HG02938 (cell line): ENCODE measurements at regions not wholly inside any gene's neighbourhood (a gene's known extent, or its start where the extent isn't known, plus 50 kb on each side); places are given as distances from the start of the nearest gene placed in this dataset.

Source experiments
- ATAC-seq: cut with Tn5 transposase; IDR thresholded peaks from one replicate; pipeline ENCODE4 v1.9.1; 2021; ENCODE audit warnings: mild to moderate bottlenecking, moderate library complexity; ENCODE audit not compliant: unreplicated experiment

DNA sequence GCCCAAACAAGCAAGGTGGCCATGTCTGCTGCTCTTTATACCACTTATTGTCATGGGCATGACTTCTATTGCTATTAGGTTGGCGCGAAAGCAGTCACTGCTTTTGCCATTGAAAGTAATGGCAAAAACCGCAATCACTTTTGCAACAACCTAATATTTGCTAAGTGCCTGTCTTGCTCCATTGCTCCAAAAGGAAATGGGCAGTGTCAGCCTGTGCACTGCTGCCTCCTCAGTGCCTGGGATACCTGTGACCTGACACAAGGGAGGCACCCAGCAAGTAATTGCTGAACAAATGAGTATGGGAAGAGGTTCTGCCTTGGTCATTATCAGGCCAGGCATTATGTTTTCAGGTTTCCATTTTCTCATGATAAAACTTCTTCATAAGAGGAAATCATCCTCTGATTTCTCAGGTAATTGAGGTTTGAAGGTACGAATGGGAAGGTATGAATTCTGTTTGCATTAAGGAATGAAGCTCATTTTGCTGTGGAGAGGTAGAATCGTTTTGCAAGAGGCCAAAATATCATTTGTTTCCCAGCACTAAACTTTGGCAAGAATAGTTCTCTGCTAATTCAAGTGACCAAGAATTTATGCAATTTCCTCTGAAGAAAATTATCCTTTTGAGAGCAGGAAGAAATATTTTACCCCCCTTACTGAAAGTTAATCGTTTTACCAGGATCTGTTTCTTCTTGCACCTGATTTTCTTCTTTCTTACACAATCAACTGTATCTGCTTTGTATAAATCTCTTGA lies 128.4 kb upstream of the SPRY2 start:
- no peak for ATAC-seq

DNA sequence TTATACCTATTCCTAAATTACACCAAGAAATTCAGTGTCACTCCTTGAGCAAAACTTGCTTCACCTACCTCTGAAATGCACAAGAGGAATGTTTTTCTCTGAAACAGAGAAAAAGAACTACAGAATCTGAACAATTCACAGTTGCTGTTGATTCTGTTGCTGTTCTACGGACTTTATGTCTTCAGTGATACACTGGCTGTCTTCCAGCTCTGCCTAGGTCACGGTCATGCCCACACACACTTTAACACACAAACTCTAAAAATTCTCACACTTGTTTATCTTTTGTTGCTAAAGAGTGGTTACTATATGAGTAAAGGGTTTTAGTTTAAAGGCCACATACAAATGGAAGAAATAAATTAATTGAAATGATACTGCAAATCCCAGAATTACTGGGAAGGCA lies 124.4 kb upstream of the SPRY2 start:
- no peak for ATAC-seq

DNA sequence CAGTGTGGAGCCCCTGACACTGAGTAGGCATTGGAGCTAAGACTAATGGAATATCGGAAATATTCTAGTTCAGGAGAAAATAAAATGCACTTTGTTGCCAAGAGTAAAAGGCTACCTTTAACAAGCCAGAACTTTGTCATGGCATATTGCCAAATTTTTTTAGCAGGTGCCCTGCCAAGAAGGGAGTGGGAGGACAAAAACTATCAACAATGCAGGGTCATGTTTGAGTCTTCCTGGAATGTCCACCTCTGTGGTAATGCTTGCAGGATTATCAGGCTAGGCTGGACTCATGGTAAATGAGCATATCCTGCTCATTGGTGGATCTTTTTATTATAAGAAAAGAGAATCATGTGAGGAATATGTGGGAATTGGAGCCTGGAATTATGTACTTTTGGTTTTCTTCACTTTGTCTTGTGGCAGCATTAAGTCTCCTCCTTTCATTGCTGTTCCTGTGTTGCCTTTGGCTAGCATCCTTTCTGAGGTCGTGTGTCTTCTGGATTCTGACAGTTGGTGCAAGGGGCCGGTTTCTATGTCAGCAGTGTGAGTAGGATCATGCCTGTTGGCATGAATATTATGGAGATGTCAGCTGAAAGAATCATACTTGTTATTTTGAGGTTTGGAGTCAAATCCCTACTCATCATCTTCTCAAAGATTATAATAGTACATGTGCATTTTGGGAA lies 122.9 kb upstream of the SPRY2 start:
- no peak for ATAC-seq

DNA sequence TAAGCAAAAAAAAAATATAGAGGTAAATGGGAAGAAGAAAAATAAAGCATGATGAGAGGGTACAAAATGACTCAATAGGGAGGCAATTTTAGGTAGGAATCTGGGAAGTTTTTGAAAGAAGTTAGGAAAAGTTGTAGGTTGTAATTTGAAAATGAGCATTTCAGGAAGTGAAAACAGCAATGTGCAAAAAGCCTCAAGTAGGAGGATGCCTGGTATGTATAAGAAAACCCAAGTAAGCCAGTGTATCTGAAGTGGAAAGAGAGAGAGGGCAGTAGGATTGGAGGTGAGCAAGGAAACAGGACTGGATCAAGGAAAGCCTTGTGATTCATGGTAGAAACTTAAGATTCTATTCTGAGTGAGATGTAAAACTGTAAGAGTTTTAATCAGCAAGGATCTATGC lies 121.6 kb upstream of the SPRY2 start:
- ATAC-seq, result no peak

DNA sequence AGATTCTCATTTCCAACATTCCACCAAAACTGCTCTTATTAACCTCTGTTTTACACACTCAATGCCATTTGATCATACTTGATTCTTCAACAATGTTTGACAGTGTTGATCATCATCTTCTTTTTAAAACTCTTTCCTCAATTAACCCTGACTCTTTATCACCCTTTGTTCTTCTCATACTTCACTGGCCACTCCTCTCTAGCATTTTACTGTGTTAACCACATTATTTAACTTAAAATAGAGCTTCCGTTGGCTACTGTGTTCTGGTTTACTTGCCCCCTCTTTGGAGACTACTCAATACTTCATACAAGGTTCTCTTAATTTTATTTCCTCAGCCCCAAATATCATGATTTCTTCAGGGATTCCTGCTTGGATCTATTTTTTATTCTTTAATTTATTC lies 121.1 kb upstream of the SPRY2 start:
- no peak for ATAC-seq

DNA sequence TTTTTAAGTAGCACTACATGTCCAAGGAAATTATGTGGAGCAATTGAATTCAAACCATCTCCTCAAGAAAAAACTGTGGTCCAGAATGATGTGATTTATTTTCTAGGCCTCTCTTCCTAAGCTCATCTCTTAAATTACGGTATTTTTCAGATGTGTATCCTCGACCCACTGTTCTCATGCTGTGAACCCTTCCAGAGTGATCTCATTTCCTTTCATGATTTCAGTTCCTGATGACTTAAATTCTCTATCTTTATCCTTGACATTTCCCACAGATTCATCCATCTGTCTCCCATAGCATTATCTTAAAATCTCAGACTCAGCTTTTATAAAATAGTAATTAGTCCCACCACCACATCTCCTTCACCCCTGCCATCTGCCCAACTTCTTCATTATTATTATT lies 117.6 kb upstream of the SPRY2 start:
- ATAC-seq, result no peak

DNA sequence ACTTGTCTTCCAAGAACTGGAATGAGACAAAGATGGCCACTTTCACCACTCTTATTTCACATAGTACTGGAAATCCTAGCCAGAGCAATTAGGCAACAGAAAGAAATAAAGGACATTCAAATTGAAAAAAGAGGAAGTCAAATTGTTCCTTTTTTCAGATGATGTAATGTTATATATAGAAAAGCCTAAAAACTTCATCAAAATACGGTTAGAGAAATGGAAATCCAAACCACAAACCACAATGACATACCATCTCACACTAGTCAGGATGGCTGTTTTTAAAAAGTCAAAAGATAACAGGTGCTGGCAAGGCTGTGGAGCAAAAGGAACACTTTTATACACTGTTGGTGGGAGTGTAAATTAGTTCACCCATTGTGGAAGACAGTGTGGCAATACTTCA lies 113.3 kb upstream of the SPRY2 start:
- ATAC-seq, result peak; percentile 75

DNA sequence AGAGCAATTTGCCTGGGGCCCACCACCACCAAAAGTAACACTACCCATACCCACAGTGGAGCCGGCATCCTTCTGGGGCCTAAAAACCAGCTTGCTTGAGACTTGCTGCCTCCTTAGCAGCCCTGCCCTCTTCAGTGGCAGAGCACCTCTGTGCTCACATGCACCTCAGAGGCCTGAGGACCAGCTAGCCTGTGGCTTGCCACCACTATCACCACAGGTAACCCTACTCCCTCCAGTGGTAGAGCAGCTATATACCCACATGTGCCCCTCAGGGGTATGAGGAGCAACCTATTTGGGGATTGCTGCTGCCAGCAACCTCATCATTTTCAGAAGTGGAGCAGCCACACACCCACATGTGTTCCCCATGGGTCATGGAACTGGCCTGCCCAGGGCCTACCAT lies 111.4 kb upstream of the SPRY2 start:
- no peak for ATAC-seq

DNA sequence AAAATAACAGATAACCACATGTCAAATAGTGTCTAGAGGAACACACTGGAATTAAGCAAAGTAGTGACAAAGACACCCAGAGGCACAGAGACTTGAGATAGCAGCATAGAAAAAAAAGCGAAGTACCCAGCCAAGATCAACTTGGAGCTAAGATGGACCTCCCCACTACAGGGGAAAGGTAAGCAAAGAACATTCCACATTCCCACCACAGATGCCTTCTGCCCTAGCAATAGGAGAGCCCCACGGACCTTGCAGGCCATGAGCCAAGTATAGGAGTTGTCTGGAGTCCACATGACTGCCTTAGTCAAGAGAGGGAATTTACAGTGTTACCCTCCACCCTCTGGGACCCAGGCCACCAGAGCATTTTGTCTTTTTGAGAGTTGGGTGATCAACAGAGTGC lies 110.7 kb upstream of the SPRY2 start:
- no peak for ATAC-seq

DNA sequence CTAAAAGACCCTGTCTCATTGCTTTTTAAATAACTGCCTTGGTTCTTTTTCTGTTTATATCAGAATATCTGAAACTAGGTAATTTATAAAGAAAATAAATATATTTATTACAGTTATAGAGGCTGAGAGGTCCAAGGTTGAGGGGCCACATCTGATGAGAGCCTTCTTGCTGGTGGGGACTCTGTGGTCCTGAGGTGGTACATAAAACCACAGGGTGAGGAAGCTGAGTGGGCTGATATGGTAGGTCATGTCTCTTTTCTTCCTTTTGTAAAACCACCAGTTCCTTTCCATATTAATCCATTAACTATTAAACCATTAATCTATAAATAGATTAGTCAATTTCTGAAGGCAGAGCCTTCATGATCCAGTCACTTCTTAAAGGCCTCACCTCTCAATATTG lies 109.5 kb upstream of the SPRY2 start:
- ATAC-seq, result no peak

DNA sequence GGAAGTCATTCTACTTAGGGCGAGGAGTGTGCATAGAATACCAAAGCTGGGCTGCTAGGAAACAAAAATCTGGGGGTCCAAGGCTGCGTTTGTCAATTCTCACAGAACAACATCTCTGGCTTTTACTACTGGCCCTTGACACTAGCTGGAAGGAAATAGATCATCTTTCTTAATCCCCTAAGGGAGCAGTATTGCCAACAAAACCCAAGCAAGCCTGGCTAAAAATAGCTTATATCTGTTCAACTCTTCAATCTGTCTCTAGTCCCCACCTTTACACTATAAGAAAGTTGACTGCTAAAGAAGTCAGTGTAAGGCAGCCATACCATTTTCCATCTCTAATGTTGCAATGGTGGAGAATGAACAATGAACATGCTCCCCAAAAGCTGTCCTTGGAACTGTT lies 107.8 kb upstream of the SPRY2 start:
- ATAC-seq, result no peak

DNA sequence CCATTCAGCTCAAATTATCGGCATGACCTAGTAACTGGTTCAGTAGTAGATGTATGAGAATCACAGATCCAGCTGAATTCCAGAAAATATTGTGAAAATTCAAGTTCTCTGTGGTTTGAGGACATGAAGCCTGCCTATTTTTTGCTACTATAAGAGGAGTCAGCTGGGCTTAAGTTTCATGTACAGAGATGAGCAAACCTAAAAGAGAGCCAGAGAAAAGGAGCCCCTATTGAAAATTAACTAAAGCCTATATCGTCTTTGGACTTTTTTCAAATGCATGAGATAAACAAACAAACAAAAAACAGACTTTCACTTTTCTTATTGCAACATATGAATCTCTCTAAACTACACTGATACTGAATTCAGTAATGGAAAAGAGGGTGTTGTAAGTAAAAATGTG lies 106.8 kb upstream of the SPRY2 start:
- ATAC-seq, result no peak

DNA sequence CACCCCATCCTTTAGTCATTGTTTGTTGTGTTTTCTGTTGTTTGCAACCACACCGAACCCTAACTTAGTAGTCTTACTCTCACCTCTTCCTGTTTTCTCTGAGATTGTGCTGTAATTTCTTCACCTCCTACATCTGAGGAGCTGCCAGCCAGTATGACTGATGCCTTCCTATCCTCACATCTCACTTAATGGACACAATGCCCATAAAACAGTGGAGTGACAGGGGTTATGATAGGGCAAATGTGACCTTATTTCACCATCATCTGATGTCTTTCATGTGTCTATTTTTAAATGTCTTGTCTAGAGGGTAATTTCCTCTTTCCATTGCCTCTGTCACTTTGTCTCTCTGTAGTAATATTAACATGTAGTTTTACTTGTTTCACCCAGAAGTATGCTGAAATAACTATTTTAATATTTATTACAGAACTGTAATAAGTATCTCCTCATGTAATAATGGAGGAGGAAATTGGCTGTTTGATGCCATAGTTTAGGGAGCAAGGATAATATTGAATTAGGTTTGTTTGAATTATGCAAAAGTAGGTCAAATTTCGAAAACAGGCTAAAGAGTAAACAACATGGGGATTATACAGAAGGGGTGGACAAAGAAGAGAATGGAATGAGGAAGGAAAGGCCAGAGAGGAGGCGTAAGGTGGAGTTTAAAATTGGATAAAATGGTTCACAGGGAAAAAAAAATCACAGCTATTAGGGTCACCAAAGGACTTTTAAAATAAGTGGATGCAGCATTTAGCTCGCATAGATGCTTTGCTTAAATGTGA lies 103.5 kb upstream of the SPRY2 start:
- ATAC-seq, result no peak

DNA sequence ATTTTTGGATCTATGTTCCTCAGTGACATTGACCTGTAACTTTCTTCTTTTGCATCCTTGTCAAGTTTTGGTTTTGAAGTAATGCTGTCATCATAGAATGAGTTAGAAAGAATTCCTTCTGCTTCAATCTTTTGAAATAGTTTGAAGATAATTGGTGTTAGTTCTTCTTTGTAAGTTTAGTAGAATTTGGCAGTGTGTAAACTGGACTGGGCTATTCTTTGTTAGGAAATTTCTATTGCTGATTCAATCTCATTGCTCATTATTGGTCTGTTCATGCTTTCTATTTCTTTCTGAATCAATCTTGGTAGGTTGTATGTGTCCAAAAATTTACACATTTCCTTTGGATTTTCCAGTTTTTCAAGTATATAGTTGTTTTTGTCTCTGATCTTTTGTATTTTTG lies 101.7 kb upstream of the SPRY2 start:
- ATAC-seq, result no peak

DNA sequence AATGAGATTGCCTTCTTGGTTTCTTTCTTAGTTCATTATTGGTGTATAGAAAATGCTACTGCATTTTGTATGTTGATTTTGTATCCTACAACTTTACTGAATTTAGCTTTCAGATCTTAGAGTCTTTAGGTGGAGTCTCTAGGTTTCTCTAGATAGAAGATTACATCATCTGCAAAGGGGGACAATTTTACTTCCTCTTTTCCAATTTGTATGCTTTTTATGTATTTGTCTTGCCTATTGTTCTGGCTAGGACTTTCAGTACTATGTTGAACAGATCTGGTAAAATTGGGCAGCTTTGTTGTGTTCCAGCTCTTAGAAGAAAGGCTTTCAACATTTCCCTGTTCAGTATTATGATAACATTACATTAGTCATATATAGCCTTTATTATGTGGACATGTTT lies 101.0 kb upstream of the SPRY2 start:
- no peak for ATAC-seq

DNA sequence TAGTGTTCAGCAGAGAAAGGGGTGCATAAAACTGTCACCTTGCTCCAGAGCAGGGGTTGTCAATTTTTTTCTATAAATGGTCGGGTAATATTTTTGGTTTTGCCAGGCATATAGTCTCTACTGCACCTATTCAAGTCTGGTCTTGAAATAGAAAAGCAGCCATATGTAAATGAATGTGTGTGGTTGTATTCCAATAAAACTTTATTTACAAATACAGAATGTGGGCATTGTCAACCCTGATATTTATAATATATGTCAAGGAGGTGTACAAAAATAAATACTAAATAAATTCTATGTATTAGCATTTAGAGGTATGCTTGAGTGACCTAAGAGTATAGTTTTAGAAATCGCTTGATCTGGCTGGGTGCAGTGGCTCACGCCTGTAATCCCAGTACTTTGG lies 97.6 kb upstream of the SPRY2 start:
- ATAC-seq, result no peak

DNA sequence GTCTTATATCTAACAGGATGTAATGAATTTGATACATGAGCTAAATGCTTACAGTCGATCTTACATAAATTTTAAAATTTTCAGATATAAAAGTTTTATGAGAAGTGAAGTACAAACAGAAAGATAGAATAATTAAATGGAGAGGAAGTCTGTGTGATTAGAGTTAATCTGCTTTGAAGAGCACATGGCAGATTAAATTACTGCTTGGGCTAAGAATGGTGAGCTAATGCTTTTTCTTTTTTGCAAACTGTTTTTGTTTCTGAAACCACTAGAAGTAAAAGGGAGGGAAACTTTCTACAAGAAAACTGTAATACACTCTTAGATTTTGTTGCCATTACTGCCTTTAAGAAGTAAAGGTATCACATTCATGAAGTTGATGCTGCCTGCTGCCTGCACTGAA lies 96.3 kb upstream of the SPRY2 start:
- ATAC-seq, result no peak

DNA sequence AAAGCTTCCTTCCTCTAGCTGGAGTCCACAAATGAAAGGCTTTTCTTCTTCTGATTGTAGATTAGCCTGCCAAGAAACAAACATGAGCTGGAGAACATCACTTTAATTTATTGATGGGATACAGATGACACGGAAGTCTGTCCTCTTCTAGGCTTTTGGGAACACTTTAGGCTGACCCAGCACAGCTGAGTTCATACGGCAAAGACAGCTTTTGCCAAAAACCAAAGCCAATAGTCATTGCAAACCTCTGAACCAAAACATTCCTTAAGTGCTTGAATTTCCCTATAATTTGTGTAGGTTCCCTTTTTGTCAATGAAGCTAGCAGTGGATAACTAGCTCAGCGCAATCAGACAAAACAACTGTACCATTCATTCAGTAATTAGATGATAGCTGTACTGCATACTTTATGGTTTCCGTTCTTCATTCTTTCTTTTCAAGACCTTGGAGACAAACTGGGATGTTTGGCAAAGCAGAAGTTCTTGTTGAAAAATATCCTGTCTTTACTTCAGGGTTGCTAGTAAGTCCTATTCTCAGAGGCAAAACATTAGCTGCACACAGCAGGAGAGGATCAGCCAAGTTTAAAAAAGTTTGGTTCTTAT lies 95.7 kb upstream of the SPRY2 start:
- ATAC-seq, result no peak

DNA sequence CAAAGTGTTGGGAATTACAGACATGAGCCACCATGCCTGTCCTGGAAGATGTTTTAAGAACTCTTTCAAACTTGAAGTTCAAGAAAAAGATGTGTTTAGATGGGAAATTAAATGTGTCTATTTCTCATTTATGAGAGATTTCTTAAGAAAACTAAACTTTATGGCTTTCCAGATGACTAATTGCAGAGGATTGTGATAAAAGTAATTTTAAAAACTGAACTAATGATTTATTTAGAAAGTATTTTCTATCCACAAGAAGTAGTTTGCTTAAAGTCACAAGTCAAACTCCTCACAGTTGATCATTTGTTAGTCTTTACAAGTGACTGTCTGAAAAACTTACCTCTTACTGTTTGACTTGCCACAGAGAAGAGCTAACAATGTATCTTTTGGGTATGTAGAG lies 89.6 kb upstream of the SPRY2 start:
- ATAC-seq, result no peak

DNA sequence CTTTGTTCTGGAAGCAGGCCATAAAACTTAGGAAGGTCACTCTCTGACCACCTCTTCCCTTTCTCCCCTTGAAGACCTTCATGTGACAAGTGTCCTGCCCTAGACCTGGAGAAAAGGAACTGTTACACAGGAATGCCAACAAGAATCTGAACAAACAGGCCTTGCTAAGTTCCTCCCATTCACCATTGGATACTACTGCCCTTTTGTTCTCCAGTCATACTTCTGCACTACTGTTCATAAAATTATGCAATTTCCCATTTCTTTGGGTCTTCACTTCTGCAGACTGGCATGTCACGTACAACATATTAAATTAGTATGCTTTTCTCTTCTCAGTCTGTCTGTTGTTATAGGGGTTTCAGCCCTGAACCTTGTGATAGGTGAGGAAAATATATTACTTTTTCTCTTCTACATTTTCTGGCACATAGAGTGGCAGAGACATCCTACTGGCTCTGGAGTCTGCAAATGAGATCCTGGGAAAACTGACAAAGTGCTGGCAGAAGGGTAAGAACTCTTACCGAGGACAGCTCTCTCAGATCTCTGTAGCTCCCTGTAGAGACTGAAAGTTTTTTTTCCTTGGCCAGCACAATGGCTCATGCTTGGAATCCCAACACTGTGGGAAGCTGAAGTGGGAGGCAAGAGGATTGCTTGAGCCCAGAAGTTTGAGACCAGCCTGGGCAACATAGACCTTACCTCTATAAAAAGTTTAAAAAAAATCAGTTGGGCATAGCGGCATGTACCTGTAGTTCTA lies 87.6 kb upstream of the SPRY2 start:
- ATAC-seq, result no peak

DNA sequence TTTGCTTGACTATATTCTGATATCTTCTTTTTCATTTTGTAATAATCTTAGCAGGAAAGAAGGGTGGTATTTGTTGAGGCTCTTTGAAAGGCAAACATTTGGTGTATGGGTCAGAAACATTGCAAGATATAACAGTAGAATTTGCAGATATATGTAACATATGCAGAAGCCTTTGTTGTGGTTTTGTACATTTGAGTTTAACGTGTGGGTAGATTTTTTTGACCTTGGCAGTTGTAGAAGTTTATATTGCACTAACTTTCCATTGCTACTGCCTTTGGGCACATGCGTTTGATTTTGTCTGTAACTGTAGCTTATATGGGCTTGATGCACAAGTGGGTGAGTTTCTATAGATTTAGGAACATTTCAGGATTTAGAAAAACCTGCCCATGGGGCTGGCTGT lies 78.5 kb upstream of the SPRY2 start:
- no peak for ATAC-seq
